ENCODE measurements at regions not wholly inside any gene's neighbourhood (a gene's known extent, or its start where the extent isn't known, plus 50 kb on each side); places are given as distances from the start of the nearest gene placed in this dataset.

- TF ChIP-seq CTCF (IDR thresholded peaks at IDR 0.05) (no peak), POLR2A (IDR thresholded peaks at IDR 0.05) (no peak)
Measured at GRCh38 chr2:181153886-181154285, 173.5 kb downstream of the UBE2E3 start.
